IPS DF 19.7 (cell line): ENCODE measurements at regions not wholly inside any gene's neighbourhood (a gene's known extent, or its start where the extent isn't known, plus 50 kb on each side); places are given as distances from the start of the nearest gene placed in this dataset.
"Not testable (repeated sequence)": the region's sequence is repeated elsewhere in the genome, so short reads cannot be mapped to it uniquely, and the experiment has no call there.

ENCODE experiments used
- DNase-seq: peaks from one replicate; pipeline ENCODE4 v3.0.0-alpha.2; 2013; ENCODE audit warnings: low read depth, low spot score

GRCh38 chr2:184187421-184187971 is 410.8 kb upstream of the ZNF804A start:
- no peak for DNase-seq

GRCh38 chr2:184190725-184191124 is 407.6 kb upstream of the ZNF804A start:
- no peak for DNase-seq

GRCh38 chr2:184192649-184193048 is 405.7 kb upstream of the ZNF804A start:
- DNase-seq, result no peak

GRCh38 chr2:184197413-184197812 is 400.9 kb upstream of the ZNF804A start:
- no peak for DNase-seq

- not testable (repeated sequence) for DNase-seq
Measured at GRCh38 chr2:184198791-184199190, 399.5 kb upstream of the ZNF804A start.

GRCh38 chr2:184199274-184199673 is 399.1 kb upstream of the ZNF804A start:
- DNase-seq, result no peak

- no peak for DNase-seq
Measured at GRCh38 chr2:184201246-184201645, 397.1 kb upstream of the ZNF804A start.

- DNase-seq, result no peak
Measured at GRCh38 chr2:184203661-184204060, 394.7 kb upstream of the ZNF804A start.

GRCh38 chr2:184205048-184205596 is 393.2 kb upstream of the ZNF804A start:
- DNase-seq, result no peak

GRCh38 chr2:184206045-184206444 is 392.3 kb upstream of the ZNF804A start:
- no peak for DNase-seq

GRCh38 chr2:184210329-184210728 is 388.0 kb upstream of the ZNF804A start:
- no peak for DNase-seq

GRCh38 chr2:184215745-184216144 is 382.6 kb upstream of the ZNF804A start:
- no peak for DNase-seq

GRCh38 chr2:184256611-184257010 is 341.7 kb upstream of the ZNF804A start:
- DNase-seq, result no peak

GRCh38 chr2:184261331-184261730 is 337.0 kb upstream of the ZNF804A start:
- DNase-seq, result no peak

- DNase-seq, result no peak
Measured at GRCh38 chr2:184261818-184262217, 336.5 kb upstream of the ZNF804A start.

GRCh38 chr2:184268900-184269477 is 329.3 kb upstream of the ZNF804A start:
- DNase-seq, result no peak

GRCh38 chr2:184270660-184271059 is 327.7 kb upstream of the ZNF804A start:
- DNase-seq, result no peak

- DNase-seq, result no peak
Measured at GRCh38 chr2:184272056-184272455, 326.3 kb upstream of the ZNF804A start.

GRCh38 chr2:184294831-184295230 is 303.5 kb upstream of the ZNF804A start:
- DNase-seq, result no peak

GRCh38 chr2:184297085-184297484 is 301.2 kb upstream of the ZNF804A start:
- DNase-seq, result no peak

GRCh38 chr2:184302506-184302905 is 295.8 kb upstream of the ZNF804A start:
- DNase-seq, result no peak

- no peak for DNase-seq
Measured at GRCh38 chr2:184304006-184304405, 294.3 kb upstream of the ZNF804A start.

- DNase-seq, result no peak
Measured at GRCh38 chr2:184305105-184305504, 293.2 kb upstream of the ZNF804A start.

GRCh38 chr2:184308706-184309105 is 289.6 kb upstream of the ZNF804A start:
- DNase-seq, result no peak
